Caco-2 (cell line): ENCODE measurements at regions not wholly inside any gene's neighbourhood (a gene's known extent, or its start where the extent isn't known, plus 50 kb on each side); places are given as distances from the start of the nearest gene placed in this dataset.

Experiments
- BruUV-seq: library from RNA; stranded (reverse); fragments of 400-500 nt; replicated peaks from 2 replicates; lab custom pipeline; 2021; lab: Mats Ljungman, UMichigan
- CTCF ChIA-PET: fragments of 300-600 bp; sonication (Branson Sonifier 250); formaldehyde crosslinking; loops from one replicate; lab custom pipeline; 2022; ENCODE audit warnings: antibody characterized with exemption; lab: Charles Lee
- POLR2A ChIA-PET: fragments of 300-600 bp; sonication (Branson Sonifier 250); formaldehyde crosslinking; loops from one replicate; lab custom pipeline; 2022; ENCODE audit warnings: antibody characterized with exemption; lab: Charles Lee
- DNase-seq, 2 experiments: peaks; one replicate each; pipeline versions ENCODE4 v3.0.0 to v3.0.0-alpha.2; 2020 to 2022
- H3K27me3 ChIP-seq: replicated peaks from 2 replicates; pipeline ENCODE4 v1.6.0; 2011; ENCODE audit warnings: low read length; ENCODE audit not compliant: control insufficient read depth, insufficient read depth
- H3K36me3 ChIP-seq: 2 replicates; pipeline ENCODE4 v1.5.1; 2011; ENCODE audit warnings: low read length; ENCODE audit not compliant: control insufficient read depth, insufficient read depth
- H3K4me1 ChIP-seq: fragments of 250-450 bp; sonication (Bioruptor Pico); 2 replicates; pipeline ENCODE4 v1.5.1; 2020; ENCODE audit warnings: mild to moderate bottlenecking
- H3K4me3 ChIP-seq: 2 replicates; pipeline ENCODE4 v1.5.1; 2011; ENCODE audit warnings: low read depth, mild to moderate bottlenecking, control low read depth, low read length
- H3K9me3 ChIP-seq: fragments of 250-450 bp; sonication (Bioruptor Pico); 2 replicates; pipeline ENCODE4 v1.5.1; 2020; ENCODE audit warnings: mild to moderate bottlenecking, moderate library complexity
- H3K27ac Mint-ChIP-seq: one replicate; pipeline ENCODE4 v1.8.0; 2022; ENCODE audit warnings: mixed read lengths; ENCODE audit not compliant: unreplicated experiment
- H3K27me3 Mint-ChIP-seq: one replicate; pipeline ENCODE4 v1.8.0; 2022; ENCODE audit warnings: mixed read lengths; ENCODE audit not compliant: insufficient read depth, unreplicated experiment
- H3K36me3 Mint-ChIP-seq: one replicate; pipeline ENCODE4 v1.8.0; 2022; ENCODE audit warnings: mild to moderate bottlenecking, mixed read lengths; ENCODE audit not compliant: insufficient read depth, unreplicated experiment
- H3K4me1 Mint-ChIP-seq: one replicate; pipeline ENCODE4 v1.8.0; 2022; ENCODE audit warnings: low read depth, mixed read lengths; ENCODE audit not compliant: unreplicated experiment
- H3K4me3 Mint-ChIP-seq: one replicate; pipeline ENCODE4 v1.8.0; 2022; ENCODE audit warnings: mild to moderate bottlenecking, moderate library complexity, mixed read lengths; ENCODE audit not compliant: unreplicated experiment
- H3K9me3 Mint-ChIP-seq: one replicate; pipeline ENCODE4 v1.8.0; 2022; ENCODE audit warnings: mixed read lengths; ENCODE audit not compliant: unreplicated experiment
- intact Hi-C: fragments of 100-400 bp; cut with micrococcal nuclease; formaldehyde crosslinking; loops from one replicate; pipeline ENCODE4 v1.10.0; 2022; ENCODE audit not compliant: unreplicated experiment
- TF ChIP-seq, protein P1 (sequence below), 2 experiments: fragments of 200-600 bp in 1 of 2; IDR thresholded peaks; 1 replicate in 1 of 2; 2 replicates in 1 of 2; pipeline versions ENCODE4 v1.5.1 to v1.8.0; 2011 to 2022; ENCODE audit warnings: antibody characterized with exemption in 1 of 2, control low read depth in 1 of 2, inconsistent platforms in 1 of 2, low read depth in 1 of 2, low read length in 1 of 2, mild to moderate bottlenecking in 1 of 2, moderate library complexity in 1 of 2; ENCODE audit not compliant: insufficient read depth in 1 of 2, severe bottlenecking in 1 of 2, unreplicated experiment in 1 of 2

DNA sequence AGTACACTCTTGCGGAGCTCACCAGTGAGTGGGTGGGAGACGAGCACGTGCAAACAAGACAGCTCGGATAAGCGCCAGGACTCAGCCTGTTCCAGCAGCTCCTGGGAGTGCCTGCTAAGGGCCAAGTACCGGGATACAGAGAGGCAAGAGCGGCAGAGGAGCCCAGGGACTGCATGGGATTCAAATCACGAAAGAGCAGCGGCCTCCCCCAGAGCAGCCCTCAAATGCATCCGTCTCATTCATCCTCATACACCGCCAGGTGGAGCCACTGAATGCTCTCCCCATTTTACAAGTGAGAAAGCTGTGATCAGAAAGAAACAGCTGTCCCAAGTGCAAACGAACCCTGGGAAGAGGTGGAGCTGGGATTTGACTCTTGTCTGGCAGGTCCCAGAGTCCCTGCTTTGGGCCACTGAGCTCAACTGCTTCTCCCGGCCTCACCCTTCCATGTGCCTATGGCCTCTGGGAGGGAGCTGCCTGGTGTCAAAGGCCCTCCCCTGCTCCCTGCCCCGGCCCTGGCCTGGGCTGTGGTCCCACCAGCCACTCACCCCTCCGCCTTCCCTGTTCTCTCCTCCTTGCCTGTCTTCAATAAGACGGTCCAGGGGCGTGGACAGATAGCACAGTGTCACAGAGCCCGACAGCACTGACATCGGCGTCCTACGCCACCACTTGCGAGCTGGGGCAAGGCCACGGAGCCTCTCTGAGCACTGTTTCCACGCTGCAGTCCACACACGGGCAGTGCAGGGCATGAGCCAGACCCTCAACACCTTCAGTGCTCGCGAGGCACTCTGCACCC is 72.8 kb upstream of the TAF1B start:
- no peaks in the 10 kb centered on the region for H3K9me3 Mint-ChIP-seq
- no peaks in the 10 kb centered on the region for H3K27me3 Mint-ChIP-seq
- no peaks in the 10 kb centered on the region for H3K36me3 Mint-ChIP-seq
- no peak overlapping the region for H3K27ac Mint-ChIP-seq
- Histone ChIP-seq H3K4me3 (no peak overlapping the region), H3K27me3 (no peaks in the 10 kb centered on the region), H3K9me3 (no peaks in the 10 kb centered on the region), H3K4me1 (0 out of 2 replicates have a peak, but pooled peaks cover 6% of the 10 kb centered on the region), H3K36me3 (no peaks in the 10 kb centered on the region)
- TF ChIP-seq, protein P1, sequence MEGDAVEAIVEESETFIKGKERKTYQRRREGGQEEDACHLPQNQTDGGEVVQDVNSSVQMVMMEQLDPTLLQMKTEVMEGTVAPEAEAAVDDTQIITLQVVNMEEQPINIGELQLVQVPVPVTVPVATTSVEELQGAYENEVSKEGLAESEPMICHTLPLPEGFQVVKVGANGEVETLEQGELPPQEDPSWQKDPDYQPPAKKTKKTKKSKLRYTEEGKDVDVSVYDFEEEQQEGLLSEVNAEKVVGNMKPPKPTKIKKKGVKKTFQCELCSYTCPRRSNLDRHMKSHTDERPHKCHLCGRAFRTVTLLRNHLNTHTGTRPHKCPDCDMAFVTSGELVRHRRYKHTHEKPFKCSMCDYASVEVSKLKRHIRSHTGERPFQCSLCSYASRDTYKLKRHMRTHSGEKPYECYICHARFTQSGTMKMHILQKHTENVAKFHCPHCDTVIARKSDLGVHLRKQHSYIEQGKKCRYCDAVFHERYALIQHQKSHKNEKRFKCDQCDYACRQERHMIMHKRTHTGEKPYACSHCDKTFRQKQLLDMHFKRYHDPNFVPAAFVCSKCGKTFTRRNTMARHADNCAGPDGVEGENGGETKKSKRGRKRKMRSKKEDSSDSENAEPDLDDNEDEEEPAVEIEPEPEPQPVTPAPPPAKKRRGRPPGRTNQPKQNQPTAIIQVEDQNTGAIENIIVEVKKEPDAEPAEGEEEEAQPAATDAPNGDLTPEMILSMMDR (IDR thresholded peaks at IDR 0.05; ENCODE audit: insufficient read depth in 1 of 2, low read depth in 1 of 2, low read length in 1 of 2, severe bottlenecking in 1 of 2, unreplicated experiment in 1 of 2): peak; percentile 69 to 83
- ChIA-PET CTCF (interaction anchor here (0.6 to 2.8 kb wide), 18 partner anchors 8 to 664 kb away, joined by 3 to 21 read pairs (median 4); partner anchors contain the start of genes ADAM17 and TAF1B), POLR2A (interaction anchor here (0.8 kb wide), 1 partner anchor 139 kb away, joined by 3 read pairs; the partner anchor contains the start of gene YWHAQ)
- intact Hi-C loops: loop anchor here (2.0 kb wide), 1 partner anchor 28 kb away; no protein-coding TSS in a partner anchor
- no TSS peak for BruUV-seq
- no peak overlapping the region for H3K4me3 Mint-ChIP-seq
- peak; percentile 68 to 73 for DNase-seq
- H3K4me1 Mint-ChIP-seq: peaks cover 7% of the 10 kb centered on the region

DNA sequence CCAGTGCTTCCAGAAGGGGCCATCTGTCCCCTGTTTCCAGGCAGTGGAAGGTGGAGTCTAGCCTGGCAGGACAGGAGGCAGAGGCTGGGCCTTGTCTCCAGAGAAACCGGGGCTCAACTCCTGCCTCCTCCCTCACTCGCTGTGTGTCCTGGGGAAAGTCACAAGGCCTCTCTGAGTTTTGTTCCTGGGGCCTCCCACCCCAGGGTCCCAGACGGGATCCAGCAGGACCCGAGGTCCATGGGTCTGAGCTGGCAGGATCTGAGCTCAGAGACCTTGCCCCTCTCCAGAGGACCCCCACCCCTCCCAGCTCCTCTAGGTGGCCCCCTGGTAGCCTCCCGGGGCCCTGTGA is 72.2 kb upstream of the TAF1B start:
- H3K36me3 Mint-ChIP-seq: no peaks in the 10 kb centered on the region
- ChIA-PET CTCF (interaction anchor here (0.6 to 2.8 kb wide), 17 partner anchors 7 to 664 kb away, joined by 3 to 21 read pairs (median 4); partner anchors contain the start of genes ADAM17 and TAF1B), POLR2A (interaction anchor here (0.8 kb wide), 1 partner anchor 140 kb away, joined by 3 read pairs; the partner anchor contains the start of gene YWHAQ)
- peaks cover 7% of the 10 kb centered on the region for H3K4me1 Mint-ChIP-seq
- no peaks in the 10 kb centered on the region for H3K27me3 Mint-ChIP-seq
- no peaks in the 10 kb centered on the region for H3K36me3 ChIP-seq
- no peaks in the 10 kb centered on the region for H3K9me3 ChIP-seq
- H3K4me3 ChIP-seq: no peak overlapping the region
- 0 out of 2 replicates have a peak, but pooled peaks cover 6% of the 10 kb centered on the region for H3K4me1 ChIP-seq
- no peaks in the 10 kb centered on the region for H3K27me3 ChIP-seq
- no peaks in the 10 kb centered on the region for H3K9me3 Mint-ChIP-seq
- TF ChIP-seq, protein P1 (IDR thresholded peaks at IDR 0.05; ENCODE audit: insufficient read depth in 1 of 2, low read depth in 1 of 2, low read length in 1 of 2, severe bottlenecking in 1 of 2, unreplicated experiment in 1 of 2): no peak
- intact Hi-C loops: loop anchor here (2.0 kb wide), 1 partner anchor 28 kb away; no protein-coding TSS in a partner anchor
- no peak overlapping the region for H3K27ac Mint-ChIP-seq
- no TSS peak for BruUV-seq
- H3K4me3 Mint-ChIP-seq: no peak overlapping the region
- DNase-seq: no peak

DNA sequence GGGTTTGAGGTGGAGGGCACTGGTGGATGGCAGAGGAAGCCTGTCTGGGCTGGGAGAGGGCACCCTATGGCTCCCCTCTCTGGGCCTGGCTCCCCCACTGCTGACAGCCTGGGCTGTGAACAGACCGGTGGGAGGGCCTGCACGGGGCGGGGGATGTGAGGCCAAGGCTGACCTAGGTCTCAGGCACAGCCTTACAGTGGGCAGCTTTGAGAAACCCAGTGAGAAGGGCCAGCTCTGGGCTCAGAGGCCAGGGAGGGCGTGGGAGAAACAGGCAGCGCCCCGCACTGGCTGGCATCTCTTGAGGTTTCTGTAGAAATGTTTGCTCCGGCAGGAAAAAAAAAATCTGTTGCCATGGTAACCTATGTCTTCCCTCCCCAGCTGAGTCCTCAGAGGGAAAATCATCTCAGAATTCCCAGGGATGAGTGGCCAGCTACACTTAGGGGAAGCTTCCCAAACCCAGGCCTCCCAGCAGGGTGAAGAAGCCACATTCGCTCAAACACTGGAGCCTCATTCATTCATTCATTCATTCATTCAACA is 71.7 kb upstream of the TAF1B start:
- DNase-seq: no peak
- no peak overlapping the region for H3K27ac Mint-ChIP-seq

More for the DNA sequence above, 71.7 kb upstream of the TAF1B start:
- no peaks in the 10 kb centered on the region for H3K27me3 ChIP-seq
- H3K9me3 ChIP-seq: no peaks in the 10 kb centered on the region
- H3K27me3 Mint-ChIP-seq: no peaks in the 10 kb centered on the region
- H3K4me3 Mint-ChIP-seq: no peak overlapping the region
- no peaks in the 10 kb centered on the region for H3K36me3 Mint-ChIP-seq
- no peaks in the 10 kb centered on the region for H3K36me3 ChIP-seq
- no peaks in the 10 kb centered on the region for H3K9me3 Mint-ChIP-seq
- H3K4me1 Mint-ChIP-seq: peaks cover 7% of the 10 kb centered on the region
- ChIA-PET POLR2A (no interaction called here), CTCF (interaction anchor here (1.1 to 2.8 kb wide), 2 partner anchors 29 to 637 kb away, joined by 4 to 21 read pairs; no protein-coding TSS in a partner anchor)
- TF ChIP-seq, protein P1 (IDR thresholded peaks at IDR 0.05; ENCODE audit: insufficient read depth in 1 of 2, low read depth in 1 of 2, low read length in 1 of 2, severe bottlenecking in 1 of 2, unreplicated experiment in 1 of 2): no peak
- H3K4me3 ChIP-seq: no peak overlapping the region
- 0 out of 2 replicates have a peak, but pooled peaks cover 2% of the 10 kb centered on the region for H3K4me1 ChIP-seq
- intact Hi-C loops: loop anchor here (2.0 kb wide), 1 partner anchor 27 kb away; no protein-coding TSS in a partner anchor
- no TSS peak for BruUV-seq
